ENCODE measurements at regions not wholly inside any gene's neighbourhood (a gene's known extent, or its start where the extent isn't known, plus 50 kb on each side); places are given as distances from the start of the nearest gene placed in this dataset.

DNA sequence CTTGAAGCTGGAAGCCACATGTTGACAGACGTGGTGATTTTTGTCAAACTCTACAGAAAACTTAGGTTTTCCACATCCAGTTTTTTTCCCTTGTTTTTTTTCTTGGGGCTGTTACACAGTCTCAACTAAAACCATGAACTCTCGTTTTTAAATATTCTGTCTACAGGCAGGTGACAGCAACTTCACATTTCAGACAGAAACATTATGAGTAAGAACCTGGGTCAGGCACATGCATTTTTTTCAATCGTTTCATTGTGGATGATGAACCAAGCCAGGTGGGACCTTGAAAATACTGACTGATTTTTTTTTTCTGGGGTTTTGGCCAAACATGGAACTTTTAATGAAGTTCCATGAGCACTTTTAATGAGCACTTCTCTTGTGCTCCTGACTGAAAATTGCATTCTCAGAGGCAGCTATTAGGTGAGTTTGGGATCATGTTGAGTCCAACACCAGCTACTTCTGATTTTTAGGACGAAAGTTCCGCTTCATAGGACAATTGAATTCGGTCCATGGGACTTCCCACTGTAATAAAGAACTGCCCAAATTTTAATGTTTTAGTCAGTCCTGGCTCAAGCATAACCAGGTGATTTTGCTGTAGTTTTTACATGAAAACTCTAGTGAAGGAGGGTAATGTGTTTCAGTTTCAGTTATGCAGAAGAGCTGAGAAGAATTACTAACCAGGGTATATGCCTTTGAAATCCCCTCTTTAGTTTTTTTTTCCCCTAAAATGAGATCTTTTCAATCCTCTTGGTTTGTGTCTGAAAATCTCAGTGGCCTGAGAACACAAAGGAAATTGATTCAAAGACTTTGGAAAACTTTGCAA lies 93.2 kb upstream of the ADAMTS16 start:
- H3K27ac ChIP-seq (ENCODE audit: low read length), result no peak overlapping the region
- H3K9ac ChIP-seq (ENCODE audit: low read length), result no peak overlapping the region
- H3K4me1 ChIP-seq (ENCODE audit: control insufficient read depth, low read depth, low read length), result no peaks in the 10 kb centered on the region
- H3K4me3 ChIP-seq (ENCODE audit: low read length), result no peak overlapping the region
- no peaks in the 10 kb centered on the region for H3K36me3 ChIP-seq (ENCODE audit: control insufficient read depth, low read depth, low read length)
- no peaks in the 10 kb centered on the region for H3K27me3 ChIP-seq (ENCODE audit: control insufficient read depth, insufficient read depth, low read length)
- H3K9me3 ChIP-seq (ENCODE audit: control insufficient read depth, low read depth, low read length), result no peaks in the 10 kb centered on the region

DNA sequence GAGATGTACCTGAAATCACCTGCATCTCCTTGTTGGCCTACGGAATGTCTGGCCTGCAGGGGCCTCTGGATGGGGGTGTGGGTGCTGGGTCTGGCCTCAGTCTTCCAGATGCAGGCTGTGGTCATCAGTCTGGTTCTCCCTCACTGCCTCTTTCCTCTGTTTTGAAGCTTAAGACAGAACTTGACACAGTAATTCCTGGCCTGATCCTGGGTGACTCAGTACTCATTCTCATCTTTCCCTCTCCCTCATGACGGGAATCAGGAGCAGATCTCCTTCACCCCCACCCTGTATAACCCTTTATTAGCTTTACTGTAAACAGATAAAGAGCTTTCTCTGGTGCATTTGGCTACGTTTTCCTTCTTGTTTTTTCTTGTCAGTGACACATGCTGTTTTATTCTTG lies 89.3 kb upstream of the ADAMTS16 start:
- H3K27ac ChIP-seq (ENCODE audit: low read length), result no peak overlapping the region
- H3K27me3 ChIP-seq (ENCODE audit: control insufficient read depth, insufficient read depth, low read length), result no peaks in the 10 kb centered on the region
- no peaks in the 10 kb centered on the region for H3K4me1 ChIP-seq (ENCODE audit: control insufficient read depth, low read depth, low read length)
- H3K9me3 ChIP-seq (ENCODE audit: control insufficient read depth, low read depth, low read length), result no peaks in the 10 kb centered on the region
- no peak overlapping the region for H3K9ac ChIP-seq (ENCODE audit: low read length)
- no peaks in the 10 kb centered on the region for H3K36me3 ChIP-seq (ENCODE audit: control insufficient read depth, low read depth, low read length)
- H3K4me3 ChIP-seq (ENCODE audit: low read length), result no peak overlapping the region

DNA sequence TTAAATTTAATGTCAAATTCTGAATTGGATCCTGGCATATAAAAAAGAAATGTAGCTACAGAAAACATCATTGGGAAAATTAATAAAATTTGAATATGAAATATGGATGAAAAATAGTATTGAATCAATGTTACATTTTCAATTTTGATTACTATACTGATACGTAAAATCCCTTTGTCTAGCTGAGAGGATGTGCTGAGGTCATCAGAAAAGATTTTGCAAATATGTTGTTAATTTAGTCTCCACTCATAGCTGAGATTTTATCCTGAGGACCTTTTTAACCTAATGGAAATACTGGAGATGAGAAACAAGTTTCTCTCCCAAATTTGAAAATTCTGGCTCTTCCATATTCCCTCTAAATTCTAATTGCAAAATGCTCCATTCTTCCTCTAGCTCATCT lies 84.4 kb upstream of the ADAMTS16 start:
- Histone ChIP-seq H3K4me1 (ENCODE audit: control insufficient read depth, low read depth, low read length) (no peaks in the 10 kb centered on the region), H3K27me3 (ENCODE audit: control insufficient read depth, insufficient read depth, low read length) (no peaks in the 10 kb centered on the region), H3K27ac (ENCODE audit: low read length) (no peak overlapping the region)

GRCh38 chr5:5061836-5062235 lies 78.3 kb upstream of the ADAMTS16 start:
- no peak overlapping the region for H3K4me3 ChIP-seq (ENCODE audit: low read length)
- no peaks in the 10 kb centered on the region for H3K36me3 ChIP-seq (ENCODE audit: control insufficient read depth, low read depth, low read length)
- no peaks in the 10 kb centered on the region for H3K9me3 ChIP-seq (ENCODE audit: control insufficient read depth, low read depth, low read length)
- H3K9ac ChIP-seq (ENCODE audit: low read length), result no peak overlapping the region
- no peaks in the 10 kb centered on the region for H3K27me3 ChIP-seq (ENCODE audit: control insufficient read depth, insufficient read depth, low read length)
- no peak overlapping the region for H3K27ac ChIP-seq (ENCODE audit: low read length)
- H3K4me1 ChIP-seq (ENCODE audit: control insufficient read depth, low read depth, low read length), result no peaks in the 10 kb centered on the region

More for the DNA sequence above, 84.4 kb upstream of the ADAMTS16 start:
- no peaks in the 10 kb centered on the region for H3K36me3 ChIP-seq (ENCODE audit: control insufficient read depth, low read depth, low read length)
- H3K4me3 ChIP-seq (ENCODE audit: low read length), result no peak overlapping the region
- H3K9me3 ChIP-seq (ENCODE audit: control insufficient read depth, low read depth, low read length), result no peaks in the 10 kb centered on the region
- H3K9ac ChIP-seq (ENCODE audit: low read length), result no peak overlapping the region

DNA sequence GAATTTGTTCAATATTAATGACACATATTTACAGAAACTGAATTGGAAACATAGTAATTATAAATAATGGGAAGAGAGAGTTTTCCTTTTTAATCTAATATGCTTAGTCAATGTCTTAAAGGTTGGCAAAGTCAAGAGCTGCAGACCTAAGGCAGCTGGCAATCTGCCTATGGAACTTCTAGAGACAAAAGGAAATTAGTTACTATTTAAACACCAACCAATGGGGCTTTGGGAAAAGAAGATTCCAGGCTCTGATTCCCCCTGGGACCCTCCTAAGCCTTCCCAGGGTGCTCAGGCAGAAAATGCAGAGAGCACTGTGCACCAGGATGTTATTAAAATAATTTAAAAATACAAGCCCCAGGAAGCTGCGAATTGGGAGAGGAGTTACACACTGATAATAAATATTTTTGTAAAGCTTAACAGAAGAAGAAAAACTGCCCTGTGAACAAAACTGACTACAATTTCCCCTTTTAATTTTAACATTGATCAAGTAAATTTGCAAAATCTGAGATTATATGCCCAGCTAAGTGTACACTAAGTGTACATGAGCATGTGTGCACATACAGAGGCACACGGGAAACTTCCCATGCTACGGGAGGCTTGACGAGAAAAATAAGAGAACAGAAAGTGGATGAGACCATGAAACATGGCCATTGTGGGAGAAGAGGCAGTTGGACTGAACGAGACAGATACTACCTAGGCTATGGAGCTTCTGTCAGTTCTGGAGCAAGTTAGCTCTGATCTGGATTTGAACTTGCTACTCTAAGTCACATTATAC lies 77.4 kb upstream of the ADAMTS16 start:
- H3K9ac ChIP-seq (ENCODE audit: low read length), result no peak overlapping the region
- no peak overlapping the region for H3K4me3 ChIP-seq (ENCODE audit: low read length)
- H3K36me3 ChIP-seq (ENCODE audit: control insufficient read depth, low read depth, low read length), result no peaks in the 10 kb centered on the region
- no peaks in the 10 kb centered on the region for H3K4me1 ChIP-seq (ENCODE audit: control insufficient read depth, low read depth, low read length)
- H3K9me3 ChIP-seq (ENCODE audit: control insufficient read depth, low read depth, low read length), result no peaks in the 10 kb centered on the region
- H3K27me3 ChIP-seq (ENCODE audit: control insufficient read depth, insufficient read depth, low read length), result no peaks in the 10 kb centered on the region
- H3K27ac ChIP-seq (ENCODE audit: low read length), result no peak overlapping the region

- H3K9me3 ChIP-seq (ENCODE audit: control insufficient read depth, low read depth, low read length), result no peaks in the 10 kb centered on the region
- no peaks in the 10 kb centered on the region for H3K27me3 ChIP-seq (ENCODE audit: control insufficient read depth, insufficient read depth, low read length)
- H3K4me3 ChIP-seq (ENCODE audit: low read length), result no peak overlapping the region
Measured at GRCh38 chr5:5063533-5063953, 76.6 kb upstream of the ADAMTS16 start.

GRCh38 chr5:5065472-5065871 lies 74.7 kb upstream of the ADAMTS16 start:
- Histone ChIP-seq H3K4me1 (ENCODE audit: control insufficient read depth, low read depth, low read length) (no peaks in the 10 kb centered on the region), H3K9ac (ENCODE audit: low read length) (no peak overlapping the region), H3K36me3 (ENCODE audit: control insufficient read depth, low read depth, low read length) (no peaks in the 10 kb centered on the region), H3K4me3 (ENCODE audit: low read length) (no peak overlapping the region), H3K9me3 (ENCODE audit: control insufficient read depth, low read depth, low read length) (no peaks in the 10 kb centered on the region), H3K27ac (ENCODE audit: low read length) (no peak overlapping the region), H3K27me3 (ENCODE audit: control insufficient read depth, insufficient read depth, low read length) (no peaks in the 10 kb centered on the region)

More at GRCh38 chr5:5063533-5063953, 76.6 kb upstream of the ADAMTS16 start:
- H3K9ac ChIP-seq (ENCODE audit: low read length), result no peak overlapping the region
- no peak overlapping the region for H3K27ac ChIP-seq (ENCODE audit: low read length)
- no peaks in the 10 kb centered on the region for H3K36me3 ChIP-seq (ENCODE audit: control insufficient read depth, low read depth, low read length)
- H3K4me1 ChIP-seq (ENCODE audit: control insufficient read depth, low read depth, low read length), result no peaks in the 10 kb centered on the region

GRCh38 chr5:5066276-5067186 lies 73.6 kb upstream of the ADAMTS16 start:
- H3K36me3 ChIP-seq (ENCODE audit: control insufficient read depth, low read depth, low read length), result no peaks in the 10 kb centered on the region
- H3K9ac ChIP-seq (ENCODE audit: low read length), result no peak overlapping the region
- no peak overlapping the region for H3K27ac ChIP-seq (ENCODE audit: low read length)
- H3K4me3 ChIP-seq (ENCODE audit: low read length), result no peak overlapping the region
- no peaks in the 10 kb centered on the region for H3K9me3 ChIP-seq (ENCODE audit: control insufficient read depth, low read depth, low read length)
- H3K4me1 ChIP-seq (ENCODE audit: control insufficient read depth, low read depth, low read length), result no peaks in the 10 kb centered on the region
- no peaks in the 10 kb centered on the region for H3K27me3 ChIP-seq (ENCODE audit: control insufficient read depth, insufficient read depth, low read length)

GRCh38 chr5:5069851-5070250 lies 70.3 kb upstream of the ADAMTS16 start:
- no peaks in the 10 kb centered on the region for H3K36me3 ChIP-seq (ENCODE audit: control insufficient read depth, low read depth, low read length)
- H3K27me3 ChIP-seq (ENCODE audit: control insufficient read depth, insufficient read depth, low read length), result no peaks in the 10 kb centered on the region
- H3K4me1 ChIP-seq (ENCODE audit: control insufficient read depth, low read depth, low read length), result no peaks in the 10 kb centered on the region
- H3K4me3 ChIP-seq (ENCODE audit: low read length), result no peak overlapping the region
- no peak overlapping the region for H3K27ac ChIP-seq (ENCODE audit: low read length)
- no peaks in the 10 kb centered on the region for H3K9me3 ChIP-seq (ENCODE audit: control insufficient read depth, low read depth, low read length)
- no peak overlapping the region for H3K9ac ChIP-seq (ENCODE audit: low read length)

GRCh38 chr5:5071554-5071953 lies 68.6 kb upstream of the ADAMTS16 start:
- no peak overlapping the region for H3K27ac ChIP-seq (ENCODE audit: low read length)

DNA sequence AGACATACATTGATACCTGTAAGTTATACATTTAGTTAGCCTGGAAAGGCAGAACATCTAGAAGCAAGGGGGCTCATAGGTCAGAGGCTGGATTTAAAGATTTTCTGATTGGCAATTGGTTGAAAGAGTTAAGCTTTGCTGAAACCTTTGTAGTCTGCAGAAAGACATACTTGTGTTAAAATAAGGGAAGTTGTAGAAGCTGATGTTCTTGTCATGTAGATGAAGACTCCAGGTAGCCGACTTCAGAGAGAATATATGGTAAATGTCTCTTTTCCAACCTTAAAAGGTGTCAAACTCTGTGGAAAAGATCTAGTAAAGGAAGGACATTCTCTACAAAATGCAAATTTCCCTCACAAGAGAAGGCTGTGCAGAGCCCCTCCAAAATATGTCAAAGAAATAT lies 62.9 kb upstream of the ADAMTS16 start:
- H3K27ac ChIP-seq (ENCODE audit: low read length), result no peak overlapping the region
- H3K4me3 ChIP-seq (ENCODE audit: low read length), result peak overlapping the region; percentile 7
- peaks cover 36% of the 10 kb centered on the region for H3K4me1 ChIP-seq (ENCODE audit: control insufficient read depth, low read depth, low read length)
- H3K9me3 ChIP-seq (ENCODE audit: control insufficient read depth, low read depth, low read length), result no peaks in the 10 kb centered on the region
- H3K27me3 ChIP-seq (ENCODE audit: control insufficient read depth, insufficient read depth, low read length), result no peaks in the 10 kb centered on the region
- H3K36me3 ChIP-seq (ENCODE audit: control insufficient read depth, low read depth, low read length), result no peaks in the 10 kb centered on the region
- H3K9ac ChIP-seq (ENCODE audit: low read length), result no peak overlapping the region

More at GRCh38 chr5:5071554-5071953, 68.6 kb upstream of the ADAMTS16 start:
- H3K9me3 ChIP-seq (ENCODE audit: control insufficient read depth, low read depth, low read length), result no peaks in the 10 kb centered on the region
- H3K4me3 ChIP-seq (ENCODE audit: low read length), result no peak overlapping the region
- H3K9ac ChIP-seq (ENCODE audit: low read length), result no peak overlapping the region
- H3K36me3 ChIP-seq (ENCODE audit: control insufficient read depth, low read depth, low read length), result no peaks in the 10 kb centered on the region
- H3K27me3 ChIP-seq (ENCODE audit: control insufficient read depth, insufficient read depth, low read length), result no peaks in the 10 kb centered on the region
- peaks cover 7% of the 10 kb centered on the region for H3K4me1 ChIP-seq (ENCODE audit: control insufficient read depth, low read depth, low read length)
